ENCODE measurements at regions not wholly inside any gene's neighbourhood (a gene's known extent, or its start where the extent isn't known, plus 50 kb on each side); places are given as distances from the start of the nearest gene placed in this dataset.

DNA sequence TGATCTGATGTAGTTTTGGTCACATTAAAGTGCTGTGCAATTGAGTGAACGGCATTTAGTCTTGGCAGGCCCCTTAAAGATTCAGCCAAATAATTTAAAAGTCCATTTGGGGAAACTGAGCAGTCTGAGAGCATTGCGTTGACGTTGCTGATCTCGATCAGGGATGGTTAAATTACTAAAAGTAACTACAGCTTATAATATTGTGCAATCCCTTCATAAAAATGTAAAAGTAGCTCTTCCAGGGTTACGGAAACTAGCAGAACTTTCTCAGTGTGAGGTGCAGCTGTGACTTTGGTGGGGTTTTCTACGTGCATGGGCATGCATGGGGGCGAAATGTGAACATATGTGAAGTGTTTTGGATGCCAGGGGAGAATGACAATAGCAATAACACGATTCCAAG lies 184.5 kb upstream of the RNF32 start:
- DNase-seq (ENCODE audit: low read depth in 3 of 3, low spot score in 1 of 3) = no peak

DNA sequence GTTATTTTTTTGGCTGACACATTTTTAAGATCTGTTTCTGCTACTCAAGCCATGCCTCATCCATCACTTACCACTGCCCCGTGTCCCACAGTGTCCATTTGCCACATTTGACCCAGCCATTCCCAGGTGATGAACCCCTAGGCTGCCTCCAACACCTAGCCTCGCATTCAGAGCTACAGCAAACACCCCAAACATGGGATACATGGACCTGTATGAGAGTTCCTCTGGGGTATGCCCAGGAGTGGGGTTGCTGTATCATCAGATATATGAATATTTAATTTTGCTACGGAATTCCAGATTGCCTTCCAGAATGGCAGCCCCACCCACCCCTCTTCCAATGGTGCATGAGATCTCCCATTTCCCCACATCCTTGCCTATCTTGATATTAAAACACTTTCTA lies 190.1 kb upstream of the RNF32 start:
- DNase-seq (ENCODE audit: low read depth in 3 of 3, low spot score in 1 of 3) = no peak

DNA sequence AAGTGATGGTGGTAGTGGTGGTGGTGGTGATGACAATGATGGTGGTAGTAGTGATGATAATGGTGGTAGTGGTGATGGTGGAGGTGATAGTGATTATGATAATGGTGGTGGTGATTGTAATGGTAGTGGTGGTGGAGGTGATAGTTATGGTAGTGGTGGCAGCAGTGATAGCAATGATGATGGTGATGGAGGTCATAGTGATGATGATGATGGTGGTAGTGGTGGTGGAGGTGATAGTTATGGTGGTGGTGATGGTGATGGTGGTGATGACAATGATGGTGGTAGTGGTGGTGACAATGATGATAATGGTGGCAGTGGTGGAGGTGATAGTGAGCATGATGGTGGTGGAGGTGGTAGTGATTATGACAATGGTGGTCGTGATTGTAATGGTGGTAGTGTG lies 191.7 kb upstream of the RNF32 start:
- no peak for DNase-seq (ENCODE audit: low read depth in 3 of 3, low spot score in 1 of 3)

DNA sequence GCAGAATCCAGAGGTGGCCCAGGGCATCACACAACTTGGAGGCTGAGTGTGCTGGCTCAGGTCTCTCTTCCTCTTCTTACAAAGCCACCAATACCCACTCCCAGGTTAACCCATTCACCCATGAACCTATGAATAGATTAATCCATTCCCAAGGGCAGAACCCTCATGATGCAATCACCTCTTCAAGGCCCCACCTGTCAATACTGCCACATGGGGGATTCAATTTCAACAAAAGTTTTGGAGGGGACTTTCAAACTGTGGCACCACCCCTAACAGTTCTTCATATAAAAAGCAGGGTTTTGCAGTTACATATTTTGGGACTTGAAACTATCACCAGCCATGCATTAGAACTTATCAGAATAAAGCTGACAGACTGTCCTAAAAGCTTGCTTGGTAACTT lies 193.6 kb upstream of the RNF32 start:
- no peak for DNase-seq (ENCODE audit: low read depth in 3 of 3, low spot score in 1 of 3)

DNA sequence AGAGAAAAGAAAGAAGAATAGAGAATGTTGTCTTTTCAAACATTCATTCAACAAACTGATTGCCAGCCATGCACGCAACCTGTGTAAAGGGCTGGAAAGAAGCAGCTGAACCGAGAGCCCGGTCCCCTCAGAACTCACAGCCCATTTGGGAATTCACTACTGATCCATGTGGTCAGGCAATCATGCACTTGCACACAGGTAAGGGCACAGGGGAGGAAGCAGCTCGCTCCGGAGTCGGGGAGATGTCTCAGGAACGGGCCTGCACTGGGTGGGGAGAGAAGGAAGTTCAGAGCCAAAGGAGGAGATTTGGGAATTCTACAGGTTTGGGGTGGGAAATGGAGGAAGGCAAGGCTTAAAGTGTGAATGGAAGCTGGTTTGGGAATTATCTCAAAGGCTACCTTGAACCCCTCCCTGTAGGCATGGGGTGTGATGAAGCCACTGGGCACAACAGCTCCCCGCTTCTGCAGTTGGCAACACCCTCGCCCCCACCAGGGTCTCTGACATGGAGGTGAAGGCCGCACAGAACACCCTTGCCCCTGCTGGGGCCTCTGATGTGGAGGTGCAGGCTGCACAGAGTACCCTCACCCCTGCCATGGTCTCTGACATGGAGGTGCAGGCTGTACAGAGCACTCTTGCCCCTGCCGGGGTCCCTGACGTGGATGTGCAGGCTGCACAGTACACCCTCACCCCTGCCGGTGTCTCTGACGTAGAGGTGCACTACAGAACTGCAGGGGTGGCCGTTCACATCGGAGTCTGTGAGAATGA lies 194.4 kb upstream of the RNF32 start:
- DNase-seq (ENCODE audit: low read depth in 3 of 3, low spot score in 1 of 3) = no peak

DNA sequence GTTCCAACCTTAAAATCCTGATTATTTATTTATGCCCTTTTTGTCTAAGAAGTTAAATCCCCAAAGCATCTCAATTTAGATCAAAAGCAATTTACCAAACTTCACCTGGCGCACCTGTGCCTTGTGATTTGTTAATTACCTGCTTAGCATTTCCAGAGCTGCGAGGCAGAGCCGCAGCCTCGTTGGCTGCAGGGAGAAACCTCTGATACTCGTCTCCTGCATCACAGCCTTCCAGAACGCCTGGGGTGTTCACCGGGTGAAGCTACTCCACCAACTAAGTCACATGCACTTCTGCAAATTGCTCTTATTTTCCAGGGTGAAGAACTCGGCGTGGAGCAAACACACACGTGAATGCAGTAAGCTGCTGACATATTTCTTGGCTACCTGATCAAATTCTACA lies 198.1 kb upstream of the RNF32 start:
- DNase-seq (ENCODE audit: low read depth in 3 of 3, low spot score in 1 of 3) = no peak

DNA sequence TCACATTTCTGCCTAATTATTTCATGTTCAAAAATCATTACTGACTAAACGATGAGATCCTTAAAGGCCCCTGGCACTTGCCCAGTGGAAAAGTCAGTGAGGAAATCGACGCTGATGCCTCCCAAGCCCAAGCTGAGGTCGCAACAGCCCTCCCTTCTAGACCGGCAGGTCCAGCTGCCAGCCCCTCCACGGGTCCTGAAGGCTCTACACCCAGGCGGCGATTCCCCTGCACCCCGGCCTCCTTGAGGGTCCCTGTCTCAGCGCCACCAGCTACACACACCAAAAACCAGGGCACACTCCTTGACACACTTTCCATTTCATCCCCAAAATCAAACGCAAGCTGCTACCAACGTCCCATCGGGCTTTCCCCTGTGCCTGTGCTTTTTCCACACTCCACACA lies 200.1 kb upstream of the RNF32 start:
- DNase-seq (ENCODE audit: low read depth in 3 of 3, low spot score in 1 of 3) = no peak

DNA sequence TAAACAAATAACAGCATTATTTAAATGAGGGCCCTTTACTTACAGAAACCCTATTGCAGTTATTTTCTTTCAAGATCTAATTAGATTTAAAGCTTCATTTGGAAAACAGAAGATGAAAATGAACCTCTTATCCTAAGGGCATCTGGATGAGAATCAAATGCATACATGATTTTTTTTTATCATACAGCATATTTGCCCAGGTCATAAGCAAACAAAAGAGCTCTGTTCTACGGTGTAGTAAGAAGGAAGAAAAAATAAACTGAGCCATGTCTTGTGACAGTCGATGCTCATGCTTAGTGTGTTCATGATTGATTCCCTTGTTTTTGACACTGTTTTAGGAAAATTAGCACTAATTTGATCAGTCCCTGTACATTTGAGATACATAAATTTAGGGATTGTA lies 202.6 kb upstream of the RNF32 start:
- no peak for DNase-seq (ENCODE audit: low read depth in 3 of 3, low spot score in 1 of 3)

DNA sequence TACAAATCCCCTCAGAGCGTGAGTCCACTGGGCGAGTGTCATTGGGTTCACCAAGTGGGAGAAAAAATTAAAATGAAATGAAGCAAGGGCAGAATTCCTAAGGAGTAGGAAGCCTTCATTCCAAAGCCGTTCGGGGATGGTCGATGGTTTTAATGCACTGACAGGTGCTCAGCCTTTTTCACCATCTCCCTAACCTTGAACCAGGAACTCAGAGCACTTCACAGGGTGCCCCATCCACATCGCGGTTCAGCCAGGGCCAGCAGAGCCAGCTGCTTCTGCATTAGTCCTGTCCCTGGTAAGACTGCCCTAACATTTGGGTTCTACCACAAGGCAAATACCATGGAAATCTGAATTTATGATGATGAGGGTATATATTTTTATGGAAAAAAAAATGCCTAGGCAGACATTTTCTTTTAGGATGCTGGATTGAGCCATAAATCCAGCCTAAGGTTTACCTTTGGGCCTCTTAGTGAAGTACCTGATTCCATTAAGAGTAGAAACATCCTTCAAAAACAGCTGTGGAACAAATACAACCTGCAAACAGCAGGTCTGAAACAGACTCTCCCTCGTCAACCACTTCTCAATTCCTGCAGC lies 203.5 kb upstream of the RNF32 start:
- DNase-seq (ENCODE audit: low read depth in 3 of 3, low spot score in 1 of 3) = no peak

DNA sequence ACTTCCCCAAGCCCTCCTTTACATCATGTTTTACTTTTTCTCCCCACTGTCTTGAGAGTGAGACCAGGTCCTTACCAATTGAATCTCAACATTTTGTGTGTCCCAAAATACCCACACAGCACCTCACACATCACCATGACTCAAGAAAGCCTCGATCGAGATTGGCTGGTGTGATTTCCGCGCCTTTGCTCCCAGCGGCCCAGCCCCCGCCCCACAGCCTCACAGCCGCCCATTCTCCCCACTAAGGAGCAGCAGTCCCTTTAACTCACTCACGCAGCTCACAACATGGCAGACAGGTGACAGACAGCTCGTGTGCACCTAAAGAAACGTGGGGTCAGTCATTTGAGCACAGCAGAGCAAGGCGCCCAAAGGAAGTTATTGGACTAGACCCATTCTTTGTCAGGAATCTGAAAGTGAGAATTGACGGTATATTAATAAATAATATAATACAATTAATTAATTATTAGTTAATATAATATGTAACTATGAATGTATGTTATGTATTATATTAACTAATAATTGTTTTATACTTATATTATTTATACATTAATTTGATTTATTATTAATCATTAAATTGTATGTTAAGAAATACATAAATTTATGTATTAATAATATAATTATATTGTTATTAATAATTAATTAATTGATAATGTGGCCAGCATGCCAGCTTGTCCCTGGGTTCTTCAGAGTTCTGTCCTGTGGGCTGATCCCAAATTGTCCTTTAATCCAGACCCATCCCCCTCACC lies 204.9 kb upstream of the RNF32 start:
- no peak for DNase-seq (ENCODE audit: low read depth in 3 of 3, low spot score in 1 of 3)

DNA sequence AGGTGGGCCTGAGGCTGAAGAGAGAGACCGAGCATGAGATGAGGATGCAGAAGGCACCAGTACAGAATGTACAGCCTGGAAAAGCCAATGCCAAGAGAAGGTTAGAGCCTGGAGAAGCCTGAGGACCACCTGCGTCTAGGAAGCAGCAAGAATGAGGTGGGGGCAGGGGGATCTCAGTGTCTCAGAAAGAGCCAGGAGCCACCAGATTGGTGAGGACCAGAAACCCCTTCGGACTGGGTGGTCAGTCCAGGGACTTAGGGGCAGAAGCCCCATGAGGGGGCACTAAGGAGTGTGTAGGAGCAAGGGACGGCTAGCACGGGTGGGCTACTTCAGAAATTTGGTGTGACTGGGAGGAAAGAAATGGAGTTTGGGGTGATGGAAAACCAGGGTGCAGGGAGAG lies 205.9 kb upstream of the RNF32 start:
- no peak for DNase-seq (ENCODE audit: low read depth in 3 of 3, low spot score in 1 of 3)

DNA sequence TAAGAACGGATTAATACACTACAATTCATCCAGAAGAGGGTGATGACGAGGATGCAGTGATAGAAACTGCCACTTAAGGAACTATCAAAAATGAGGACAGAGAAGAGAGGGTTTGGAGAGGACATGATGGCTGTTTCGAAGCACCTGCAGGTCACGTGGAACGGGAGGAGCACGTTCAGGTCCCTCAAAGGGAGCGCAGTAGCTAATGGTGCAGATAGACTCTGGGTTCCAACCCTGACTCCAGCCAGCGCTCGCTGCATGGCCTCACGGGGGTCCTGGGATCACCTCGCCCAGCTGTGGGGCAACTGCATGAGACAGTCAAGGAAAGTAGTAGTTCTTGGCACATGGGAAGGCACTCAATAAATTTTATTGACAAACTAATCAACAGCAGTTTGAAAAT lies 208.6 kb upstream of the RNF32 start:
- no peak for DNase-seq (ENCODE audit: low read depth in 3 of 3, low spot score in 1 of 3)

DNA sequence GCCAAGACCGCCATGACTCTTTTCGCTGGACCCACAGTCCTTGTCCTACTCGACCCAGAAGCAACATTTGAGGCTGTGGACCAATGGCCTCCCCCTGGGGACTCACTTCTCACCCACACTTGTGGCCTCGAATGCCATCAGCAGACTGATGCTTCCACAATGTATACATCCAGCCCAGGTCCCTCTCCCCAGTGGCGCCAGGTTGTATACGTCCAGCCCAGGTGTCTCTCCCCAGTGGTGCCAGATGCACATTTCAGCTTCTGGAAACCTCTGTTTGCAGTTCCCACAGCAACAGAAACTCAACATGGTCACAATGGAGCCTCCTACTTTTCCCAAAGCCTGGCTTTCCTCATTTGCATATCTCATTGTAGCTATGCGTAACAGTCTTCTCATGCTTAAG lies 210.5 kb upstream of the RNF32 start:
- DNase-seq (ENCODE audit: low read depth in 3 of 3, low spot score in 1 of 3) = no peak

DNA sequence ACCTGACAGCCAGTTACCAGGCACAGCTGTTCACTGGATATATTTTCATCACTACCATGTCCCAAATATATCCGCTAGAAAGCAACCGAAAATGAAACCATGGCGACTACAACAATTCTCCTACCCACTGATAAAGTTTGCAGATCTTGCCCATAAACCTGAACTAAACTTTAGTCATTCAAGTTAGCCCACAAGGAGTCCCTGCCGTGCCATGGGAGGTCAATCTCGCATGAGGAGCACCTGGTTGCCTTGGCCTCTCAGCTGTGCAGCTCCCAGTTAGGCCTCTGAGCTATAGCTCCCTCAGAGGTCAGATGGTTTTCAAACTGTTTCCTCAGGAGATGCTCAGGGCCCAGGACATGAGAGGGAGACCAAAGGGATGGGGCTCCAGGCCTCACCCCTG lies 211.1 kb upstream of the RNF32 start:
- DNase-seq (ENCODE audit: low read depth in 3 of 3, low spot score in 1 of 3) = no peak

DNA sequence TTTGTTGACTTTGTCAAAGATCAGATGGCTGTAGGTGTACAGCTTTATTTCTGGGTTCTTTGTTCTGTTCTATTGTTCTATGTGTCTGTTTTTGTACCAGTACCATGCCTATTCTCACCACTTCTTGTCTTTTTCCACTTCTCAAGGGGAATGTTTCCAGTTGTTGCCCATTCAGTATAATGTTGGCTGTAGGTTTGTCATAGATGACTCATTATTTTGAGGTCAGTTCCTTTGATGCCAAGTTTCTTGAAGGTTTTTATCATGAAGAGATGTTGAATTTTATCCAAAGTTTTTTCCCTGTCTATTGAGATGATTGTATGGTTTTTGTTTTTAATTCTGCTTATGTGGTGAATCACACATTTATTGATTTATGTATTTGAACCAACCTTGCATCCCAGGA lies 216.7 kb upstream of the RNF32 start:
- DNase-seq (ENCODE audit: low read depth in 3 of 3, low spot score in 1 of 3) = no peak

DNA sequence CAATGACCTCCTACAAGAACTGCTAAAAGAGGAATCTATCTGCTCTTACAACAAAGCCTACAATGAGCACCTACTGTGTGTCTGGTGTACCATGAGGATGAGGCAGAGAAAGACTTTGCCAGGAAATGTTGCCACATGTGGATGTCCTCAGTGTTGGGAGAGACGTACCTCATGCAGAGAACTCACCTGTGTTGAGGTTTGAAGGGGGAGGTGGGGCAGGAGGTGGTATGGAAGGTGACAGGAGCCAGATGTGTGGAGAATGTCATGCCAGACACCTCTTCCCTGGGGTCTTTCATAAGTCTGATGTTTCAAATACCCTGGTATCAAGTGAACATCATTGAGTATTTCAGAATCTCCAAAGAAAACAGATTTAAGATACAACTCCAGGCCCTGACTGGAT lies 220.1 kb upstream of the RNF32 start:
- DNase-seq (ENCODE audit: low read depth in 3 of 3, low spot score in 1 of 3) = no peak

DNA sequence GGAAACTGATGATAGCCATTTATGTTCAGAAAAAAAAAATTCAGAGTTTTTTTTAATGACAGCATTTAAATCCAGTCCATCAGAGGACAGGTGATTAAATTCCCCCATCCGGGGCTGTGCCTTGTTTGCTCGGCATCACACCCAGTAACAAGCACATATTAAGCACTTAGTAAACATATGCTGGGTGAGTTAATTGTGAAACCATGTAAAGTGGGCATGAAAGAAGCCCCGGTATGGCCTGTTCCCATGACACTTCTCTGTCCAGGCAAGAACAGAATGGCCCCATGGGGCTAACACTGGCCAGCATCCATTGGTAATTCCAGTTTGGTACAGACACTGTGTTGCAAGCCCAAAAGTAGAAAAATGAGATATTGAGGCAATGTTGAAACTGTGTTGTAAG lies 220.8 kb upstream of the RNF32 start:
- DNase-seq (ENCODE audit: low read depth in 3 of 3, low spot score in 1 of 3) = no peak

DNA sequence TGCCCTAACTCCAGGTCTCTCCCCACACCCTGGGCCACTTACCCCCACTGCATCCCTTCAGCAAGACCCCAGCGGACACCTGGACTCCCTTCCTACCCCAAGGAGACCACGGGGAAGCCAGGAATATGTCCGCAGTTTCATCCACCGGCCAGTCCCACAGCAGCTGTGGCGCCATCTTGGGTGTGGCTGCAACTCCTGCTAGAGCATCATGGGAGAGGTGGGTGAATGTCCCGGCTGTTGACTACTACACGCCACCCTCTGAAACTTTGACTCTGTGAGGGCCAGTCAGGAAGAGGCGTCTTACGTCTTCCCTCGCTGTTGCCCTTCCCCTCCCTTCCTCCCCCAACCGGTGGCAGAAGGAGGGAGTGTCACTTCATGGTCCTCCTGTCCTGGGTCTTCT lies 238.3 kb upstream of the RNF32 start:
- no peak for DNase-seq (ENCODE audit: low read depth in 3 of 3, low spot score in 1 of 3)

DNA sequence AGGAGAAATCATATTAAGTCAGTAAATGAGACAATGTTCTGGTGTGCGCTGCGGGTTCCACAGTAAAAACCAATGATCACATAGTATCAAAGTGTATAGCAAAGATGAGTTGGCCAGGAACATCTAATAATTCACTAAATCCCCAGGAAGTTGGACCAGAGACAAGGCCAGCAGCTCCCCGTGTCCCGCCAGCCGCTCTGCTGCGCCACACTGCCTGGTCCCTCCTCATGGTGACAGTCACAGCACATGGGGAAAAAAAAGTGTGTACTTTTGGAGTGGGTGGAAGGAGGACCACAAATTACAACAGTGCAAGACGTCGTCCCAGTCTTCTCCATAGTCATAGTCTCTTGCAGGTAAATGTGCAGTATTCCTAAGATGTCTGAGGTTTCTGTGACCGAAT lies 239.0 kb upstream of the RNF32 start:
- DNase-seq (ENCODE audit: low read depth in 3 of 3, low spot score in 1 of 3) = no peak

DNA sequence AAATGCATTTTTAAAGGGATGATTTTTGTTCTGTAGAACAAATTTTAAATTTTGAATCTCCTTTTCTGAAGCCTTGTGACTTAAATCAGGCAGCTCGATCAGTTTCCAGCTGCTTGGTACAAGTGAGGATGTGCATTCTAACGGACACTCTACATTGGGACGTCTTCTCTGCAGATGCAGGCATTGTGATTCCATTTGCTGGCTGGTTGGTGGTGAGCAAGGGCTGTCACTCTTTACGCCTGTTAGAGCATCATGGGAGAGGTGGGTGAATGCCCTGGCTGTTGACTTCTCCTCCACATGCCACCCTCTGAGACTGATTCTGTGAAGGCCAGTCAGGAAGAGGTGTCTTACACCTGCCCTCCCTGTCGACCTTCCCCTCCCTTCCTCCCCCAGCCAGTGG lies 240.5 kb upstream of the RNF32 start:
- no peak for DNase-seq (ENCODE audit: low read depth in 3 of 3, low spot score in 1 of 3)

DNA sequence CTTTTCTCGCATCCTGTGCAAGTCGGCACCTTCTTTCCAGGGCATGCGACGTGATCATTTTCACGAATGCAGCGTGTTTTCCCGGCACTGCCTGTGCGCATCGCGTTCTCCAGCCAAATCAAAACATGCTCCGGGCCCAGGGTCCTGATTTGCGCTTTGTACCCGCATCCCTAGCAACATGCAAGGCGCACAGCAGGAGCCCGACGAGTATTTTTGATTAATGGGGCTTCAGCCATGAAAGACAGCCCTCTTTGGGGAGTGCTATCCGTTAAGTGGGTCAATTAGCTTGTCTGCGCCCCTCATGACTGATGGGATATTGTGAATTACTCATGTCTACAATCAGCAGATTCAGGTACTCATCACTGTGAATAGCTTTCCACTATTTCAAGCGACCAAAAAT lies 243.3 kb upstream of the RNF32 start:
- no peak for DNase-seq (ENCODE audit: low read depth in 3 of 3, low spot score in 1 of 3)

DNA sequence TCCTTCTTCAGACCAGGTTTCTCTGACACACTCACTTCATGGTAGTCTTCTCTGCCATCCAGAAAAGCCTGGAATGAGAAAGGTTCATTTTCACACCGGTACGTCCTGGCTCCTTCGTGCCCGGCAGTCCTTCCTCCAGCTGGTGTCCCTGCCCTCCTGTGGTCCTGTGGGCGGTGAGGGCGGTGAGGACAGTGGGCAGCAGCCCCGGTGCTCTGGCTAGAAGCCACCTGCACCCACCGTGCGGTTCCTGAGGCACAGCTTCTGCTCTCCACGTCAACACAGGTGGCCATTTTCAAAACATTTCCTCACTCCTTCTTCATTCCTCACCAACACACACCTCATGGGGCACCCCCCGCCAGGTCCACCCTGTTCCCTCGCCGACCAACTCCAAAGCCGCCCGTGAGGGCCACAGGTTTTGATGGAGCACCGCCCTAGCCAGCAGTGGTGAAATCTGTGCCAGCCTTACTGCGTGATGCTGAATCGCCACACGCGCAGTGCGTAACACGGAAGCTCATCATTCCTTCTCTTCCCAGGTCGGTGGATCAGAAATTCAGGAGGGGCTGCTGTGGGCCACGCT lies 251.4 kb upstream of the RNF32 start:
- no peak for DNase-seq (ENCODE audit: low read depth in 3 of 3, low spot score in 1 of 3)

All from stimulated activated CD4-positive, alpha-beta T cell treated with anti-CD3 and anti-CD28 coated beads, TNF-alpha, amount 100 ng/mL, for 1 hour (primary cell).